ENCODE measurements at regions not wholly inside any gene's neighbourhood (a gene's known extent, or its start where the extent isn't known, plus 50 kb on each side); places are given as distances from the start of the nearest gene placed in this dataset.

- TF ChIP-seq, protein P1, sequence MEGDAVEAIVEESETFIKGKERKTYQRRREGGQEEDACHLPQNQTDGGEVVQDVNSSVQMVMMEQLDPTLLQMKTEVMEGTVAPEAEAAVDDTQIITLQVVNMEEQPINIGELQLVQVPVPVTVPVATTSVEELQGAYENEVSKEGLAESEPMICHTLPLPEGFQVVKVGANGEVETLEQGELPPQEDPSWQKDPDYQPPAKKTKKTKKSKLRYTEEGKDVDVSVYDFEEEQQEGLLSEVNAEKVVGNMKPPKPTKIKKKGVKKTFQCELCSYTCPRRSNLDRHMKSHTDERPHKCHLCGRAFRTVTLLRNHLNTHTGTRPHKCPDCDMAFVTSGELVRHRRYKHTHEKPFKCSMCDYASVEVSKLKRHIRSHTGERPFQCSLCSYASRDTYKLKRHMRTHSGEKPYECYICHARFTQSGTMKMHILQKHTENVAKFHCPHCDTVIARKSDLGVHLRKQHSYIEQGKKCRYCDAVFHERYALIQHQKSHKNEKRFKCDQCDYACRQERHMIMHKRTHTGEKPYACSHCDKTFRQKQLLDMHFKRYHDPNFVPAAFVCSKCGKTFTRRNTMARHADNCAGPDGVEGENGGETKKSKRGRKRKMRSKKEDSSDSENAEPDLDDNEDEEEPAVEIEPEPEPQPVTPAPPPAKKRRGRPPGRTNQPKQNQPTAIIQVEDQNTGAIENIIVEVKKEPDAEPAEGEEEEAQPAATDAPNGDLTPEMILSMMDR (IDR thresholded peaks at IDR 0.05), result no peak
- TF ChIP-seq POLR2A (IDR thresholded peaks at IDR 0.05), result no peak
These were observed 73.0 kb upstream of the NKD1 start for GRCh38 chr16:50475170-50475569.
